Caco-2 (cell line): ENCODE measurements at regions not wholly inside any gene's neighbourhood (a gene's known extent, or its start where the extent isn't known, plus 50 kb on each side); places are given as distances from the start of the nearest gene placed in this dataset.

ENCODE experiments used
- BruUV-seq: library from RNA; stranded (reverse); fragments of 400-500 nt; replicated peaks from 2 replicates; lab custom pipeline; 2021; lab: Mats Ljungman, UMichigan
- CTCF ChIA-PET: fragments of 300-600 bp; sonication (Branson Sonifier 250); formaldehyde crosslinking; loops from one replicate; lab custom pipeline; 2022; ENCODE audit warnings: antibody characterized with exemption; lab: Charles Lee
- POLR2A ChIA-PET: fragments of 300-600 bp; sonication (Branson Sonifier 250); formaldehyde crosslinking; loops from one replicate; lab custom pipeline; 2022; ENCODE audit warnings: antibody characterized with exemption; lab: Charles Lee
- DNase-seq, 2 experiments: peaks; one replicate each; pipeline versions ENCODE4 v3.0.0 to v3.0.0-alpha.2; 2020 to 2022
- H3K27me3 ChIP-seq: replicated peaks from 2 replicates; pipeline ENCODE4 v1.6.0; 2011; ENCODE audit warnings: low read length; ENCODE audit not compliant: control insufficient read depth, insufficient read depth
- H3K36me3 ChIP-seq: 2 replicates; pipeline ENCODE4 v1.5.1; 2011; ENCODE audit warnings: low read length; ENCODE audit not compliant: control insufficient read depth, insufficient read depth
- H3K4me1 ChIP-seq: fragments of 250-450 bp; sonication (Bioruptor Pico); 2 replicates; pipeline ENCODE4 v1.5.1; 2020; ENCODE audit warnings: mild to moderate bottlenecking
- H3K4me3 ChIP-seq: 2 replicates; pipeline ENCODE4 v1.5.1; 2011; ENCODE audit warnings: low read depth, mild to moderate bottlenecking, control low read depth, low read length
- H3K9me3 ChIP-seq: fragments of 250-450 bp; sonication (Bioruptor Pico); 2 replicates; pipeline ENCODE4 v1.5.1; 2020; ENCODE audit warnings: mild to moderate bottlenecking, moderate library complexity
- H3K27ac Mint-ChIP-seq: one replicate; pipeline ENCODE4 v1.8.0; 2022; ENCODE audit warnings: mixed read lengths; ENCODE audit not compliant: unreplicated experiment
- H3K27me3 Mint-ChIP-seq: one replicate; pipeline ENCODE4 v1.8.0; 2022; ENCODE audit warnings: mixed read lengths; ENCODE audit not compliant: insufficient read depth, unreplicated experiment
- H3K36me3 Mint-ChIP-seq: one replicate; pipeline ENCODE4 v1.8.0; 2022; ENCODE audit warnings: mild to moderate bottlenecking, mixed read lengths; ENCODE audit not compliant: insufficient read depth, unreplicated experiment
- H3K4me1 Mint-ChIP-seq: one replicate; pipeline ENCODE4 v1.8.0; 2022; ENCODE audit warnings: low read depth, mixed read lengths; ENCODE audit not compliant: unreplicated experiment
- H3K4me3 Mint-ChIP-seq: one replicate; pipeline ENCODE4 v1.8.0; 2022; ENCODE audit warnings: mild to moderate bottlenecking, moderate library complexity, mixed read lengths; ENCODE audit not compliant: unreplicated experiment
- H3K9me3 Mint-ChIP-seq: one replicate; pipeline ENCODE4 v1.8.0; 2022; ENCODE audit warnings: mixed read lengths; ENCODE audit not compliant: unreplicated experiment
- intact Hi-C: fragments of 100-400 bp; cut with micrococcal nuclease; formaldehyde crosslinking; loops from one replicate; pipeline ENCODE4 v1.10.0; 2022; ENCODE audit not compliant: unreplicated experiment
- TF ChIP-seq, protein P1 (sequence below), 2 experiments: fragments of 200-600 bp in 1 of 2; IDR thresholded peaks; 1 replicate in 1 of 2; 2 replicates in 1 of 2; pipeline versions ENCODE4 v1.5.1 to v1.8.0; 2011 to 2022; ENCODE audit warnings: antibody characterized with exemption in 1 of 2, control low read depth in 1 of 2, inconsistent platforms in 1 of 2, low read depth in 1 of 2, low read length in 1 of 2, mild to moderate bottlenecking in 1 of 2, moderate library complexity in 1 of 2; ENCODE audit not compliant: insufficient read depth in 1 of 2, severe bottlenecking in 1 of 2, unreplicated experiment in 1 of 2

DNA sequence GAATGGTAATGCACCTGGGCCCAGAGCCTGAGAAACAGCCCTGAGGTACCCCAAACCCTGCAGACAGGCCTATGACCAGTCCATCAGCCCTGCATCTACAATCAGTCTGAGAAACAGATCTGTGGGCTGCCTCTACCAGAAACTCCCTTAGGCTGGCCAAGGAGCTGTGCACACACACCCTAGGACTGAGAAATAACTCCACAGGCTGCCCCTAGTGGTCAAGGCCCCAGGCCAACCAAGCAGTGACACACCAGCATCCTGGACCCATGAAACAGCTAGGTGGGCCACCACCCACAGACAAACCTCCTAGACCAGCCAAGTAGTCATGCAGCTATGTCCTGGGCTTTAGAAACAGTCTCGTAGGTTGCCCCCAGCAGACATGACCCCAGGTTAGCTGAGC lies 253.6 kb upstream of the VLDLR start:
- Mint-ChIP-seq H3K9me3 (no peaks in the 10 kb centered on the region), H3K4me1 (no peaks in the 10 kb centered on the region), H3K4me3 (no peak overlapping the region), H3K36me3 (no peaks in the 10 kb centered on the region), H3K27me3 (no peaks in the 10 kb centered on the region), H3K27ac (no peak overlapping the region)
- H3K27me3 ChIP-seq, result no peaks in the 10 kb centered on the region
- ChIA-PET CTCF (interaction anchor here (0.6 kb wide), 1 partner anchor 25 kb away, joined by 3 read pairs; no protein-coding TSS in a partner anchor), POLR2A (no interaction called here)
- intact Hi-C loops, result no loop called here
- no peaks in the 10 kb centered on the region for H3K4me1 ChIP-seq
- DNase-seq, result peak in 1 of 2 experiments; percentile 10
- no TSS peak for BruUV-seq
- TF ChIP-seq, protein P1, sequence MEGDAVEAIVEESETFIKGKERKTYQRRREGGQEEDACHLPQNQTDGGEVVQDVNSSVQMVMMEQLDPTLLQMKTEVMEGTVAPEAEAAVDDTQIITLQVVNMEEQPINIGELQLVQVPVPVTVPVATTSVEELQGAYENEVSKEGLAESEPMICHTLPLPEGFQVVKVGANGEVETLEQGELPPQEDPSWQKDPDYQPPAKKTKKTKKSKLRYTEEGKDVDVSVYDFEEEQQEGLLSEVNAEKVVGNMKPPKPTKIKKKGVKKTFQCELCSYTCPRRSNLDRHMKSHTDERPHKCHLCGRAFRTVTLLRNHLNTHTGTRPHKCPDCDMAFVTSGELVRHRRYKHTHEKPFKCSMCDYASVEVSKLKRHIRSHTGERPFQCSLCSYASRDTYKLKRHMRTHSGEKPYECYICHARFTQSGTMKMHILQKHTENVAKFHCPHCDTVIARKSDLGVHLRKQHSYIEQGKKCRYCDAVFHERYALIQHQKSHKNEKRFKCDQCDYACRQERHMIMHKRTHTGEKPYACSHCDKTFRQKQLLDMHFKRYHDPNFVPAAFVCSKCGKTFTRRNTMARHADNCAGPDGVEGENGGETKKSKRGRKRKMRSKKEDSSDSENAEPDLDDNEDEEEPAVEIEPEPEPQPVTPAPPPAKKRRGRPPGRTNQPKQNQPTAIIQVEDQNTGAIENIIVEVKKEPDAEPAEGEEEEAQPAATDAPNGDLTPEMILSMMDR (IDR thresholded peaks at IDR 0.05; ENCODE audit: insufficient read depth in 1 of 2, low read depth in 1 of 2, low read length in 1 of 2, severe bottlenecking in 1 of 2, unreplicated experiment in 1 of 2), result no peak
- H3K9me3 ChIP-seq, result no peaks in the 10 kb centered on the region
- H3K4me3 ChIP-seq, result no peak overlapping the region
- H3K36me3 ChIP-seq, result no peaks in the 10 kb centered on the region

GRCh38 chr9:2373648-2374047 lies 247.9 kb upstream of the VLDLR start:
- Mint-ChIP-seq H3K4me3 (no peak overlapping the region), H3K4me1 (no peaks in the 10 kb centered on the region), H3K27ac (no peak overlapping the region), H3K27me3 (no peaks in the 10 kb centered on the region), H3K9me3 (no peaks in the 10 kb centered on the region), H3K36me3 (no peaks in the 10 kb centered on the region)
- Histone ChIP-seq H3K4me1 (no peaks in the 10 kb centered on the region; the same call in 1 of the 2 replicates), H3K4me3 (no peak overlapping the region), H3K9me3 (no peaks in the 10 kb centered on the region), H3K27me3 (no peaks in the 10 kb centered on the region), H3K36me3 (no peaks in the 10 kb centered on the region)
- ChIA-PET POLR2A (no interaction called here), CTCF (no interaction called here)
- TF ChIP-seq, protein P1 (IDR thresholded peaks at IDR 0.05; ENCODE audit: insufficient read depth in 1 of 2, low read depth in 1 of 2, low read length in 1 of 2, severe bottlenecking in 1 of 2, unreplicated experiment in 1 of 2), result no peak
- intact Hi-C loops, result no loop called here
- no TSS peak for BruUV-seq
- no peak for DNase-seq

GRCh38 chr9:2375114-2375513 lies 246.5 kb upstream of the VLDLR start:
- no peaks in the 10 kb centered on the region for H3K9me3 Mint-ChIP-seq
- no peak overlapping the region for H3K4me3 Mint-ChIP-seq
- H3K27me3 ChIP-seq, result no peaks in the 10 kb centered on the region
- no peaks in the 10 kb centered on the region for H3K27me3 Mint-ChIP-seq
- ChIA-PET CTCF (no interaction called here), POLR2A (no interaction called here)
- no peaks in the 10 kb centered on the region for H3K4me1 Mint-ChIP-seq
- H3K4me1 ChIP-seq, result no peaks in the 10 kb centered on the region; the same call in 1 of the 2 replicates
- intact Hi-C loops, result no loop called here
- TF ChIP-seq, protein P1 (IDR thresholded peaks at IDR 0.05; ENCODE audit: insufficient read depth in 1 of 2, low read depth in 1 of 2, low read length in 1 of 2, severe bottlenecking in 1 of 2, unreplicated experiment in 1 of 2), result no peak
- DNase-seq, result no peak
- no TSS peak for BruUV-seq
- H3K36me3 Mint-ChIP-seq, result no peaks in the 10 kb centered on the region
- no peaks in the 10 kb centered on the region for H3K9me3 ChIP-seq
- no peak overlapping the region for H3K27ac Mint-ChIP-seq
- H3K36me3 ChIP-seq, result no peaks in the 10 kb centered on the region
- no peak overlapping the region for H3K4me3 ChIP-seq
